SH-SY5Y (cell line): ENCODE measurements at regions not wholly inside any gene's neighbourhood (a gene's known extent, or its start where the extent isn't known, plus 50 kb on each side); places are given as distances from the start of the nearest gene placed in this dataset.
A peak's percentile ranks its signal among the peaks of the same experiment; 100 is the strongest.

ENCODE experiments used
- GATA2 ChIP-seq: IDR thresholded peaks from 2 replicates; pipeline ENCODE4 v1.6.1; 2011; ENCODE audit warnings: mild to moderate bottlenecking, low read depth, low read length
- GATA3 ChIP-seq: IDR thresholded peaks from 2 replicates; pipeline ENCODE4 v1.6.1; 2011; ENCODE audit warnings: low read depth, mild to moderate bottlenecking, low read length, moderate library complexity

DNA sequence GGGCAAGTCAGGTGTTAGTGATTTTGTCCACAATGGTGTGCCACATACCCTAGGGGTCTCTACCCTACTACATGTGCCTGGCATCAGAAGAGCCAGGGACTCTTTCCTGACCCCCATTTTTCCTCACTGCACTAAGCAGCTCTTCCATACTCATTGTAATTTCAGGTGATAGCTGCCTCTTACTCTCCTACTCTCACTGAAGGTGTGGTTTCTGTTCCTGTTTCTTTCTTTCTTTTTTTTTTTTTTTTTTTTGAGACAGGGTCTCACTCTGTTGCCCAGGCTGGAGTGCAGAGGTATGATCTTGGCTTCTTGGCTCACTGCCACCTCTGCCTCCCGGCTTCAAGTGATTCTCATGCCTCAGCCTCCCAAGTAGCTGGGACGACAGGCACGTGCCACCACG lies 164.9 kb upstream of the USP9X start:
- TF ChIP-seq GATA3 (no peak), GATA2 (no peak)

DNA sequence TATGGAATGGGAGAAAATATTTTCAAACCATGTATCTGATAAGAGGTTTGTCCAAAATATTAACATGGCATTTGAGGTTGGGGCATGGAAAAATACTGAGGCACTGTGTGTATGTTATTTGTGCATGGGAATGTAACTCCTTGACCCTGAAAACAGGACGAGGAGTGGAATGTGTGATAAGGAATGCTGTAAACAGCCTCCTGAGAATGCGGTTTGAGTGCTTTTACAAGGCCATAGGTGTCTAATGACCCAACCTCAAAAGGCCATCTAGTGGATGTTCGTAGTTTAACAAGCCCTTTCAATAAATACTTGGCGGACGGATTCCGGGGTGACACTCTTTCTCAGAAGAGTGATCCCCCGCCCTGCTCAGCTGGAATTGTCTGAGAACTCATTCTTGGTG lies 162.9 kb upstream of the USP9X start:
- TF ChIP-seq GATA3 (no peak), GATA2 (no peak)

DNA sequence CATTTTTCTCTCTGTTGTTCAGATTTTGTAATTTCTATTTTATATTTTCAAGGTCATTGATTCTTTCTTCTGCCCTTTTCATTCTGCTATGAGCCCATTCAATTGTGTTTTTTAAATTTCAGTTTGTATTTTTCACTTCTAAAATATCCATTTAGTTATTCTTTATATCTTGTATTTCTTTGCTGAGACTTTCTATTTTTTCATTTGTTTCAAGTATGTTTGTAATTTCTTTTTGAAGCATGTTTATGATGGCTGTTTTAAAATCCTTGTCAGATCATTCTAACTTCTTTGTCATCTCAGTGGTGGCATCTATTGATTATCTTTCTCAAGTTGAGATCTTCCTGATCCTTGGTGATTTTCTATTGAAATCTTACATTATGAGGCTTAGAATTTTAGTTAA lies 157.2 kb upstream of the USP9X start:
- TF ChIP-seq GATA2 (no peak), GATA3 (no peak)

DNA sequence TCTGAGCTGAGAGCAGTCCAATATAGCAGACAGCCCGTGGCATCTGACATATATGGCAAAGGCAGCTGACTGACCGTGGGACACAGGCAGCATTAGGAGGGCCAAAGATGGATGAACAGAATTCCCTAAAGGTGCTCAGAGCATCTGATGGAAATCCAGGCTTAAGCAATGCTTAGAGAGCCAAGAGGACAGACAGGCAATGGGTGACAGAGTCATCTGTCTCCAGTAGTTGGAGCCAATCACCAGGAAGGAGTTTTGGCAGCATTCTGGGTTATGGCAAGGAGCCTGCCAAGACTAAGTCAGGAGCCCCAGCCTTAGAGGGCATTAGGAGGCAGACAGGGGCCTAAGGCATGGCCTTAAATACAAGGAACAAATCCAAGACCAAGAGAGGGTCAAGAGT lies 153.3 kb upstream of the USP9X start:
- TF ChIP-seq GATA2 (no peak), GATA3 (no peak)

DNA sequence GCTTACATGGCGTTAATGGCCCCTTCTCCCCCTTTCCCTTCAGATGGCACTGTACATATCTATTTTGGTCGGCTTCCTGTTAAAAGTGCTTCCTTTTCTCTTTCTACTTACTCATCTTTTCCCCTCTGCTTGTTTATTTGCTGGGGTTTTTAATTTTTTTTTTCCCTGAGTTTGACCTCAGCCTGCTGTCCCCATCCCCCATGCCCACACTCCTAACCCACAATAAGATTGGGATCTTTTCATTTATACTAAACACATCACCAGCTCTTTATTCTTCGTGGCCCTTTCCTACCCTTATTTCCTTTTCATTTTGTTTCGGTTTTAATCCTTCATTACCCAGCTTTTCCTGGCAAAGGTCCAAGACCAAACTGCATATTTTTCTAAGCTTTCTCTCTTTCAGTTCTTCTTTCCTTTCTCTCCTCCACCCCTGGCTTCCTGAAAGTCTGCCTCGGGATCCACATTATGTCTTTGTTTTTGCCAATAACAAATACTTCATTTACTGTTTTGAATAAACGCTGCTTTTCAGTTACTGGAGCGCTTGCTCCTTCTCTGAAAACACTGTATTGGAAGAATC lies 152.0 kb upstream of the USP9X start:
- TF ChIP-seq GATA2: no peak
- no peak for TF ChIP-seq GATA3

DNA sequence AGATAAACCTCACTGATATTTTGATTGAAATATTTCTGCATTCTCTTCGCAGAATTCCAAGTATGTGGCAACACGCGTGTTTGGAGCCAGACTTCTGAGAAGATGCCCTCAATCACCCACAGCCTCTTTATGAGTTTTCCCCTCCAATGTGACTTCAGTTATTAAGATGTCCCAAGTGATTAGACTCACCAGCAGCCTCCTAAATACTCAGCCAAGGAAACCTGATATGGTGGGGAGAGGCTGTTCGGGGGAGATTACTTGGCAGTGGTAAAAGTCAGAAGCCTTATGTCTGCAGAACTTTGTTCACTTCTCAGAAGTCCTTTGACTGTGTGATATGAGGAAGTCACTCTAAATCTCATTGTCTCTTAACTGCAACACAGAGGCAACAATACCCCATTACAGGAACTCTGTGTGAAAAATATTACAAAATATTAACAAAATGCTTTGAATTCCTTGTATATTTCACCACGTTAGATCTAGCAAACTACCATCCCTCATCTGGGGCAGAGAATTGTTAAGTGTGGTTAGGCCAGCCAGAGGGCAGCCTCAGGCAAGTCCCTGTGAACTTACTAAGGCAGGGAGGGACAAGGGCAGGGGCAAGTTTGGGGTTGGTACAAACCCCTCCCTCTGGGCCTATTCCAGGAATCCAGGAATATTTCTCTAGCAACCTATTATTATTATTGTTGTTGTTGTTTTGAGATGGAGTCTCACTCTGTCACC lies 151.4 kb upstream of the USP9X start:
- no peak for TF ChIP-seq GATA2
- no peak for TF ChIP-seq GATA3

DNA sequence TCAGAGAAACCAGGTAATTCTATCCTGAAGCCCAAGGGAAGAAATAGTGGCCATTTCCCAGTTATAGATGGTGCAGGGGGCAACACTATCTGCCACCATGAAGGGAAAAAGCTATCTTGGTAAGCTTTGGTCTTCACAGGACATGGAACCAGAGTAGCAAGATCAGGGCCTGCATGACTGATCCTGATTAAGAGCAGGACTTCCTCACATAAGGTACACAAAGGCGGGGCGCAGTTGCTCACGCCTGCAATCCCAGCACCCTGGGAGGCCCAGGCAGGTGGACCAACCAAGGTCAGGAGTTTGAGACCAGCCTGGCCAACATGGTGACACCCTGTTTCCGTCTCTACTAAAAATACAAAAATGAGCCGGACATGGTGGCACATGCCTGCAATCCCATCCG lies 148.4 kb upstream of the USP9X start:
- no peak for TF ChIP-seq GATA3

DNA sequence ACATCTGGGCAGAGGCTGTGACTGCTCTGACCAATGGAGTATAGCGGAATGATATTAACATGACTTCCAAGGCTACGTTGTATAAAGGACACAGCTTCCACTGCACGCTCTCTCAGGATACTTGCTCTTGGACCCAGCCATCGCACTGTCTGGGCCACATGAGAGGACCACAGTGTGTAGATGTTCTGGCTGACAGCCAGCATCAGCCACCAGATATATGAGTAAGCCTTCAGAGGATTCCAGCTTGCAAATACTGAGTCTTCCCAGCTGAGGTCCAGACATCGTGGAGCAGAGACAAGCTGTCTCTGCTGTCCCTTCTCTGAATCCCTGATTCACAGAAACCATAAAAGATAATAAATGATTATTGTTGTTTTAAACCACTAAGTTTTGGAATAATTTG lies 146.8 kb upstream of the USP9X start:
- no peak for TF ChIP-seq GATA2
- no peak for TF ChIP-seq GATA3

DNA sequence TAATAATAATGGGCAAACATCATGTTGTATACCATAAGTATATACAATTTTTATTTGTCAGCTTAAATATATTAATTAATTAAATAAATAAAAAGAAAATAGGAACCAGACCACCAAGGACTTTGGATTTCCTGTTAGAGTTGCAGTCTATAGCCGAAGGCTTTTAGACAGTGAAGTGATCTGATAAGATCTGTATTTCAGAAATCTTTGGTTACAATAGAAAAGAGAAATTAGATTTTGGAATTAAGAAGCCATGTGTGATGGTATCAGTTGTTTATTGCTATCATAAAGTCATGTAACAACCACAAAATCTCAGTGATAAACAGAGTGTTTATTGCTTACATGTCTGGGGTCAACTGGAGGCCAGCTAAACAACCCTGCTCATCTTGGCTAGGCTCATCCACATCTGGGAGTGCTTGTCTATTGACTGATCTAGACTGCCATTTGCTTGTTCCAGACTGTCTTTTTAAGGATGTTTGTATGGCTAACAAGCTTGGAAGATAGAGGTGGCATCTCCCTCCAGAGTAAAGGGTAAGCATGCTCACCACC lies 142.1 kb upstream of the USP9X start:
- TF ChIP-seq GATA3 (0 out of 2 replicates have a peak, but pooled peaks have one; percentile 8), GATA2 (peak; percentile 29; the same call in 1 of the 2 replicates)

DNA sequence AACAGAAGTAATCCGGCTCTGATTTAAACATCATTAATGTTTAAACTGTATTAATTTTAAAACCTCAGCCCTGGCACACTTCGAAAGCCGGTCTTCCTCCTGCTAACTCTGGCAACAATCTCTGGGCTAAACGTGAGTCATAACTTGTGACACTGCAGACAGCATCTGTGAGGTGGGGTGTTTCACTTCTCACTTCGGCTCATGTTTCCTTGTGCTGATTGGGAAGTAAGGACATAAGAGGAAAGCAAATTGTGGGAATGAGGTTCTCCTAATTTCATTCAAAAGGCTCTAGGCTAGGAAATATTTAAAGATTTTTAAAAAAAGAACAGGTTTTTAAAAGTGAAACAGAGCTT lies 139.9 kb upstream of the USP9X start:
- TF ChIP-seq GATA2: no peak
- no peak for TF ChIP-seq GATA3

DNA sequence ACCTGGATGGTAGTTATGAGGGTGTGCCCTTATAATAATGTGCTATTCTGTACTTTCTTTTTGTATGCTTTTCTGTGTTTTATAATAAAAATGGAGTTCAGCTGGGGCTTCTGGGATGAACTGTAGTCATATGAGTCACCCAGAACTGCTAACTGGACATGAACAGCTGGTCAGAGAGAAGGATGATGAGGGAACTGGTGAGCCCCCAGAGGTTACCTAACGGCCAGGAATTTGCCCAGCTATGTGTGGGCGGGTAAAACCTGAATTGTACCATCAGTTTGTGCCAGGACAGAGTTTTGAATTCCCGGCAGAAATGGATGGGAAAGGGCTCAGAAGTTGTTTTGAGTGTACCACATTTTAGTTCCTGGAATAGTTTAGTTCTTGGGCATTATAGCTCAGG lies 138.0 kb upstream of the USP9X start:
- TF ChIP-seq GATA3 (no peak), GATA2 (no peak)

DNA sequence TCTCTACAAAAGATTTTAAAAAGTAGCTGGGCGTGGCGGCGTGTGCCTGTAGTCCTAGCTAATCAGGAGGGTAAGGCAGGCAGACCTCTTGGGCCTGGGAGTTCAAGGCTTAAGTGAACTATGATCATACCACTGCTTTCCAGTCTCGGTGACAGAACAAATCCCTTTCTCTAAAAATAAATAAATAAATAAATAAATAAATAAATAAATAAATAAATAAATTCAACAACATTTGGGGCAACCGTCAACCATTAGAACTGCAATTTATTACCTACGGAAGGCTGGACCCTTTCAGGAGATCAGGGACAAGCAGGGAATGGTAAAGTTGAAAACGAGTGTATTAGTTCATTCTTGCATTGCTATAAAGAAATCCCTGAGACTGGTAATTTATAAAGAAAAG lies 136.2 kb upstream of the USP9X start:
- no peak for TF ChIP-seq GATA2
- TF ChIP-seq GATA3: no peak

DNA sequence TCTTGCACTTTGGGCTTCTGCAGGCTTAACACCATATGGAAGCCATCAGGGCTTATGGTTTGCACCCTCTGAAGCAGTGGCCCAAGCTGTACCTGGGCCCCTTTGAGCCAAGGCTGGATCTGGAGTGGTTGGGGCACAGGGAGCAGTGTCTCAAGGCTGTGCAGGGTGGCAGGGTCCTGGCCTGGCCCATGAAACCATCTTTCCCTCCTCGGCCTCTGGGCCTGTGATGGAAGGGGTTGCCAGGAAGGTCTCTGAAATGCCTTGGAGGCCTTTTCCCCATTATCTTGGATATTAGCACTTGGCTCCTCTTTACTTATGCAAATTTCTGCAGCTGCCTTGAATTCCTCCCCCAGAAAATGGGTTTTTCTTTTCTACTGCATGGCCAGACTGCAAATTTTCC lies 134.7 kb upstream of the USP9X start:
- TF ChIP-seq GATA2: no peak
- no peak for TF ChIP-seq GATA3

DNA sequence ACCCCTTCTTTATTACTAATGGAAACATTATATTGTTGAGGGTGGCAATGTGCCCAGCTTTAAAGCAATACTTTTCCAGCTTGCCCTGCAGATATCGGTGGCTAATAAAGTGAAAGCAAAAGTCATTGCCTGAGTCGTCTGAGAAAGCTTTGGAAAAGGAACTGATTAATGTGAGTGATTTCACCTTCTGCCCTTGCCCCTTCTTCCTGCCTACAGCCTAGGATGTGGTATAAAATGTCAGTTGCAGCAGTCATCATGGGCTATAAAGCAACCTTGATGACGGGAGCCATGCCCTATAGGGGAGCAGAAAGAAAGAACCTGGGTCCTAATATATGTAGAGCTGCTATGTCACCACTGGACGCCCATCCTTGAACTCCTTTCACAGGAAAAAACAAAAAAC lies 132.4 kb upstream of the USP9X start:
- TF ChIP-seq GATA2: no peak

DNA sequence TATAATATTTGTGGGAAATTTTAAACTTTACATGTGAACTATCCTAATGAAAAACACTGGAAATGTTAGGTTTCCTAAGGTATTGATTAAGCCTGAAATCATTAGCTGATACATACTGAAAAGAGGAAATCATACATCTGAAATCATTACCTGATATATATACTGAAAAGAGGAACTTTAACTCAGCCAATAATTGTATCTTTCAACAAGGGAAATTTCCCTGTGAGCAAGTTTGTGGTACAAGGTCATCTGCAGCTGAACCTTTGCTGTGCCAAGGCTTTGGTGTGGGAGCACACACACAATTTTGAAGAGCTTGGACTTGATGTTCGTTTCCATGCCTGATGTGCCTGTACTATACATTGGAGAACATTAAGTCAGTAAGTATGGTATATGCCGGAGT lies 131.9 kb upstream of the USP9X start:
- no peak for TF ChIP-seq GATA2
- no peak for TF ChIP-seq GATA3
